Omental fat pad (tissue), 3 donors: ENCODE measurements at regions not wholly inside any gene's neighbourhood (a gene's known extent, or its start where the extent isn't known, plus 50 kb on each side); places are given as distances from the start of the nearest gene placed in this dataset.

Experiments
- ATAC-seq: fragments of 150-250 bp; one replicate; pipeline ENCODE4 v1.9.1; 2016; ENCODE audit warnings: mild to moderate bottlenecking, moderate library complexity; ENCODE audit not compliant: low FRiP score
- DNase-seq: peaks from one replicate; pipeline ENCODE4 v3.0.0-alpha.2; 2019; ENCODE audit warnings: low spot score
- CTCF ChIP-seq, 3 donors: fragments of 450-650 bp; IDR thresholded peaks; one replicate each; pipeline ENCODE4 v1.5.1; 2016 to 2017; ENCODE audit warnings: antibody characterized with exemption in 3 of 3, mild to moderate bottlenecking in 3 of 3, moderate library complexity in 2 of 3

- TF ChIP-seq CTCF (IDR thresholded peaks at IDR 0.05), result no peak
- ATAC-seq (no peak), DNase-seq (no peak)
Measured at GRCh38 chr9:109939698-109940342, 159.8 kb downstream of the PALM2AKAP2 start.

- no peak for TF ChIP-seq CTCF (IDR thresholded peaks at IDR 0.05)
- no peak for DNase-seq
- ATAC-seq, result no peak
Measured at GRCh38 chr9:109940561-109940960, 160.6 kb downstream of the PALM2AKAP2 start.

- no peak for TF ChIP-seq CTCF (IDR thresholded peaks at IDR 0.05)
- ATAC-seq (no peak), DNase-seq (no peak)
Measured at GRCh38 chr9:109941771-109942170, 161.8 kb downstream of the PALM2AKAP2 start.

GRCh38 chr9:109945573-109945972 lies 165.6 kb downstream of the PALM2AKAP2 start:
- ATAC-seq, result no peak
- TF ChIP-seq CTCF (IDR thresholded peaks at IDR 0.05), result no peak
- no peak for DNase-seq

- no peak for TF ChIP-seq CTCF (IDR thresholded peaks at IDR 0.05)
- DNase-seq (no peak), ATAC-seq (no peak)
Measured at GRCh38 chr9:109948453-109948852, 168.5 kb downstream of the PALM2AKAP2 start.

GRCh38 chr9:109950710-109951443 lies 170.9 kb downstream of the PALM2AKAP2 start:
- no peak for TF ChIP-seq CTCF (IDR thresholded peaks at IDR 0.05)
- no peak for DNase-seq
- ATAC-seq, result no peak

GRCh38 chr9:109953300-109953699 lies 173.3 kb downstream of the PALM2AKAP2 start:
- ATAC-seq, result no peak
- TF ChIP-seq CTCF (IDR thresholded peaks at IDR 0.05), result no peak
- DNase-seq, result no peak
